HK-2 (cell line): ENCODE measurements at regions not wholly inside any gene's neighbourhood (a gene's known extent, or its start where the extent isn't known, plus 50 kb on each side); places are given as distances from the start of the nearest gene placed in this dataset.
"Not testable (repeated sequence)": the region's sequence is repeated elsewhere in the genome, so short reads cannot be mapped to it uniquely, and the experiment has no call there.

Experiments
- DNase-seq: peaks from one replicate; pipeline ENCODE4 v3.0.0-alpha.2; 2018; ENCODE audit not compliant: unreplicated experiment

DNA sequence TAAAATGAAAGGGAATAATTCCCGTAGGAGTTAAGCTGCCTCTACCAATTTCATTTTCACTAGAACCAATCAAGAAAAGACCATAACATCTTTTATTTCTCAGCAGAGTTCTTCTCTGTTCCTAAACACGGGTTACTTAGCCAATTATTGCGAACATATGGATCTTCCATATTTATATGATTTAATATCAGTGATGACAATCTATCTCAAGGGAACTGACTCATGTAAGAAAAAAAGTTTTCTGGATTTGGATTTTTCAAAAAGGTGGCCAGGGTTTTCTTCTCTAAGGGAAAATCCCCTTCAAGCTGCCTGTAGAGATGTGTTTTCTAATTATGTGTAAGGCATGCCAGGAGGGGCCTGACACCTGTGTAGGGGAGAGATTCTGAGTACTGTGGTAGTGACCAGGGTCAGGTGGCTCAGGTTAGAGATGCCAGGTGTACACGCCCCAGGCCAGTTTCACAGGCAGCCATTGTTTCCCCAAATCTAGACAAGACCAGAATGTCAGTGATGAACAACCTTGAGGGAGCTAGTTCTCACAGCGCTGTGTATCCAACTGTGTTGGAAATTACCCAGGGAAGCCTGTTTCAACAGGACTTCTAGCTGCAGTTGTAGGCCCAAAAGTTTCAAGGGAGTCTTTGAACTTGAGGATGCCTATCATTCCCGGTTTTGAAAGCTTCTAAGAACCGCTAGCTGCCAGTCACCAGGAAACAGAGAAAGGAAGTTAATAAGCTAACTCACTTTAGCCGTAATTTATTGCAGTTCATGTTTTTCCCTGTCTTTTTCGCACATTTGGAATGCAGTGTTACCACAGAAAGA, 572.5 kb upstream of the RGMB start:
- no peak for DNase-seq

DNA sequence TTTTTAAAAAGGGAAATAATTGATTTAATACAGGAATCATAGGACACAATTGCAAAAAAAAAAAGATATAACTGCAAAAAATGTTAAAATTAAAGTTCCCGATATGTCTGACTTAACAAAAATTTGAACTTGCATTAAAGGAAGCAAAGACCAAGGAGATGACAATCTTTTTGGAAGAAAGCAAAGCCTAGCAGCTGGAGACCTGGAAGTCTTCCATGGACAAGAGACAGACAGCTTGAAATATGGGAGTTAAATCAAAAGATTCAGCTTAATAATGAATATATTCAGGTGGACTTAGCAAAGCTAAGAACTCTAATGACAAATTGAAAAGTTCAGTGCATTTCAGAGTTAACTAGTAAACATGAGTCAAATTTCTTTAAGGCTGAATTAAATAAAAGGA, 568.7 kb upstream of the RGMB start:
- no peak for DNase-seq

DNA sequence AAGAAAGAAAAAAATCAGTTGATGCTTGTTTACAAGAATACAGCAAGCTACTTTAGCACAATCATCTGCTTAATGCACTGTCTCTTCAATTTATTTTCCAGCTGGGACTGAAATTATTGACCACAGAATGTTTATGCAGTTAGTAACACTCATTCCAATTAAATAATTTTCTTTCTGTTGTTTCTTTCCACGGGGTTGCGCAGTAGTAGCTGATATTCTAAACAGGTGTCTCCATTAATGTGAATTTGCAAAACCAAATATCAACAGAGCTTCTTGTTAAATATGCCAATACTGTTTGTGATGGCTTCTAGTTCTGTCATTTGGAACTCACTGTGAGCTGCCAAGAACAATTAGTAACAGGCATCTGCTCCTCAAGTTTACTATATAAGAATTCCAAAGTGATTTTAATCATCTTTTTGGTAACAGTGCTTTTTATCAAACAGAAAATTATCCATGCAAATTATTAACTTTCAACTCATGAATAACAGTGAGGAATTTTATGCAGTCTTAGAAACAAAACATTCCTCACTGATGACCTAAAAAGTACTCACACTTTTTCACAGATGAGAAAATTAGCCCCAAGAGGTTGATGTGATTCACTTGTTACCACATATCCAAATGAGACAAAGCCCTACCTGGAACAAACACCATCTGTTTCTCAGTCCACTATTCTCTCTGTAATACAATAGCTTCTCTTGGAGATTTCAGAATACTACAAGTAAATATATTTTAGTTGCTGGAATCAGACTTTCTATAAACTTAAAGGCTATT, 567.6 kb upstream of the RGMB start:
- DNase-seq = no peak

DNA sequence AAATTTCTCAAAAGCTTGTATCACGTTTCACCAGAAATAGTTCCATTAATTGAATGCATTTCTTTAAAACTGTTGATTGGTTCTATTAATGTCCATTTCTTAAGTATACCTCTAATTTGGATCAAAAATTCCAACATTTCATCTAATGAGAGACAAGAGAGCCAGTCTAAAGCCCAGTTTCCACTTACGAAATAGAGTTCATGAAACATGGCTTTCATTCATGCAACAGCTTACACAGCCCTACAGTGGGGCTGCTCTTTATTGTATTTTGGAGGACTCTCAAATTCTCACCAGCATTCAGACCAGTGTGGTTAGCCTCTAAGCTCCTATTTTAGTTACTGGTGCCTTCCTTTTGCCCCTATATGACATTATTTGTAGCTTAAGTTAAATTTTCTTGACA, 566.9 kb upstream of the RGMB start:
- no peak for DNase-seq

DNA sequence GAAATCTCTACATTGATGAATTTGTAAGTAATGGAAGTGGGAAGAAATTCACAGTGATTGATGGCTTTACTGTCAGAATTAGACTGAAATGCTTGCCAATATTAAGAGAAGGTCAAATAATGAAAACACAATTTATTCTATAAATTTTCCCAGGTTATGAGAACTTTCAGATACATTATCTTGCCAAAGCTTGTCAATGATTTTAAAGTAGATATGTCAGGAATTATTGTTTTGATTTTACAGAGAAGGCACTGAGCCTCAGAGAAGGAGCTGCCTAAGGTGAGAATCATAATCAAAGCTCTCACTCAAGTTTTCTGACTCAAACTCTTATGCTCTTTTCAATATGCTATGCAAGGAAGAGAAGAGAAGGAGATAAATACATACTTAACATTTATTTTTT, 564.0 kb upstream of the RGMB start:
- no peak for DNase-seq

DNA sequence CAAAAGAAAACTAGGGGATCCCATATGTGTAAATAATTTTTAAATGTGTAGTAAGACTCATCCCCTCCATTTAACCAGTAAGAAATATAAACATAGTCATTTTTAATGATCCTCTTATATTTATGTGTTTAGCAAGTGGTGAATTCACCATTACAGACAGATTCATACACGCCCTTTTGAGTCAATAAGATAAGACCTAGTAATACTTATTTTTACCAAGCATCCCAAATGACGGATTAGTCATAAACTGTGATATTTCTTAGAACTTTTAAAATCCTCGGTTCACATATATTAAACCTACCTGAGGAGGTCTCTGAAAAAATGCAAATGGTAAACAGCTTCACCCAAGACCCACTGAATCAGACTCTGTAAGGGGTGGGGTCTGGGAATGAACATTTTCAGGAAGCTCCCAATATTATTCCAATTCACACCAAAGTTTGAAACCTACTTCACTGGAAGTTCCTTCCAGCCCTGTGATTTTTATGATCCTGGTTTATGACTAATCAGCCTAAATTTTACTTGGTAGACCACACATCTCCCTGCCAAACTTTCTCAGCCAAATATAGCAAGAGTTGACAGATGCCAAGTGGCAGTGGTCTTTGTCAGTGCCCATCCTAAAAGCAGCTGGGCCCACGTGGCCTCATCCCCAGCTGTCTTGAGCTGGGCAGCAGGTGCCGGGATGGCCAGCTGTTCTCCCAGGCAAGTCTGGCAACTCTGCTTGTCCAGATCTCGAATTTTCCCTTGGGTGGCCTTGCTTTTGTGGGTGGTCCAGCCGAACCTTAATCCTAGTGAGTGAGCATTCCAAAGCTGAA, 559.0 kb upstream of the RGMB start:
- no peak for DNase-seq

DNA sequence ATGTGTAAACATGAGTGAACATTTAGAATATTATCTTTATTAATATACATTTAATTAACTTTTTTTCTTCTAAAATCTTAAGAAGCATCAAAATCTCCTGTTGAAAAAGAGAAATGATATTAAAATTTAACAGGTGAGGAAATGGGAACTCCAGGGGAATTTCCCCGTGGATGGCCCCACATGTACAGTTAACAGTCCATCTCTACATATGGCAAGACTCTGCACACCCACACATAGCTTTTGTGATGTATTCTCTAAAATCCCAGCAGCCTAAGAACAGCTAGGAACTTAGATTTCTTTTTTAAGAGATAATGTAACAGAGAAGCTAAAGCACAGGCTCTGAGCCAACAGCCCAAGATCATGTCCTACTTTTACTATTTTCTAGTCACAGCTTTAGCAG, 556.3 kb upstream of the RGMB start:
- no peak for DNase-seq

DNA sequence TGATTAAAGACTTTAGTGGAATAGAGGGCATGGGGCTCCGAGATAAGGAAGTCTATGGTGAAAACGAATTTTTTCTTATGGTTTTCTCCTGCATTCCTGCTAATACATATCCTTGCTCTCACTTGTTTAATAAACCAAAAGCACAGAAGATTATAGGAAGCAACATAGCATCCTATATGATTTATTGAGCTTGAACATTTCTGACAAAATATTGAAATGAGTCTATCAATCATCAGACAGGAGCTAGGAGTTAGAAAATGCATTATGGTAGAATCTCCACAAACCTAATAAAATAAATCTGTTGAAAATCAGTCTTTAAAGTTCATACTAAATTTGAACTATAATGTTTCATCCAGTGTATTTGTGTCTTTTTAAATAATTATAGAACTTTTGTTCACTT, 554.6 kb upstream of the RGMB start:
- DNase-seq = no peak

DNA sequence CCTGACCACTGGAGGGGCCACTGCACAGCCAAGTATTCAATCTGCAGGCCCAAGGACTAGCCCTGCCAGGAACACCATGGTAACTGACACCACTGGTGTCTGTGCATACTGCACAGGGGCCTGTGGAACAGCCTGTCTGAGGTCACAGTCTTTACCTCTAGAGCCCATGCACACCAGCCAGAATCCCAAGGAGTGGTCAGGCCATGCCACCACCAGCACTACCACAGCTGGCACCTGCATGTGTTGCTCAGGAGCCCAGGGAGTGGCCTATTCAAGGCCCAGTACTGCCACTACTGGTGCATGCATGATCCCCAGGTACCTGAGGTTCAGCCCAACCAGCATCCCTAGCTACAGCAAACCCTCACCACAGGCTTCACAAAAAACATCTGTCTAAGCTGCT, 546.0 kb upstream of the RGMB start:
- DNase-seq = no peak

DNA sequence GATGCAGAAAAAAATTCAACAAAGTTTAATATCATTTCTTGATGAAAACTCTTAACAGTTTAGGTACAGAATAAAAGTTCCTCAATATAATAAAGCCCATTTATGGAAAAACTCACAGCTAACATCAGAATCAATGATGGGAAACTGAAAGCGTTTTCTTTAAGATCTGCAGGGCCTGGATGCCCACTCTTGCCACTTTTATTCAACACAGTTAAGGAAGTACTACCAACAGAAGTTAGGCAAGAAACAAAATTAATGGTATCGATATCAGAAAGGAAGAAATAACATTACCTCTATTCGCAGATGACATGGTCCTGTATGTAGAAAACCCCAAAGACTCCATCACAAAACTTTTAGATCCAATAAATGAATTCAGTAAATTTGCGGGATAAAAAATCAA, 542.4 kb upstream of the RGMB start:
- no peak for DNase-seq

DNA sequence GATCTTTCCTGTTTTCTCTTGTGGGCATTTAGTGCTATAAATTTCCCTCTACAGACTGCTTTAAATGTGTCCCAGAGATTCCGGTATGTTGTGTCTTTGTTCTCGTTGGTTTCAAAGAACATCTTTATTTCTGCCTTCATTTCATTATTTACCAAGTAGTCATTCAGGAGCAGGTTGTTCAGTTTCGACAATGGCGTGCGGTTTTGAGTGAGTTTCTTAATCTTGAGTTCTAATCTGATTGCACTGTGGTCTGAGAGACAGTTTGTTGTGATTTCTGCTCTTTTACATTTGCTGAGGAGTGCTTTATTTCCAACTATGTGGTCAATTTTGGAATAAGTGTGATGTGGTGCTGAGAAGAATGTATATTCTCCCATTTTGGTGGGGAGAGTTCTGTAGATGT, 535.7 kb upstream of the RGMB start:
- not testable (repeated sequence) for DNase-seq

DNA sequence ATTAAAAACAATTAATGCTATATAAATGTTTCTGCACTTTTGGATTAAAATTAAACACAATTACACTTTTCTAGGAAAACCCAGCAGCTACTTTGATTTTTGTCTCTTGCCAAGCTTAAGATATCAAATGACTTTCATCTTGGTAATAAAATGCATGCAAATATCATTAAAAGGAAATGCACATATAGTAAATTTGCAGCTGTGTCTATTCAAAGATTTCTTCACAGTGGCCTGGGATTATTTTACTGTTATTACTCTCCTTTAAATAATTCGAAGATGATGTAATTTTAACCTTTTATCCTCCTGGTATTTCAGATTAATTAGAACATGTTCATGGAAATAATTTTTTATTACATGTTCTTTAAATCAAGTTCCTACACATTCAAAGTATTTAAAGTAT, 529.5 kb upstream of the RGMB start:
- DNase-seq = no peak

DNA sequence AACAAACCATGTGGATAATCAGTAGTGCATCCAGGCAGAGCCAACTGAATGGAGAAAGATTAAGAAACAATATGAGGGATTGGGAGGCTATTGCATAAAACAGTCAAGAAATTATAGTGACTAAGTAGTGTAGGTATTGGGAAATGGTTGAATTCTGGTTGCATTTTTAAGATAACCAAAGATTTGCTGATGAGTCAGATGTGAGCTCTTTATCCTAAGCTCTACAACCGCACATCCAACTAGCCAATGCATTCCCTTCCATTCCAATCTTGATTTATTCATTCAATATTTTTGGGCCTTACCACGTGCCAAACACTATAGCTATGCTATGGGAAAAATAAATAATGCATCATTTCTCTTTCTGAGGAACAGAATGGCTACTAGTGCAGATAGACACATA, 524.5 kb upstream of the RGMB start:
- no peak for DNase-seq

DNA sequence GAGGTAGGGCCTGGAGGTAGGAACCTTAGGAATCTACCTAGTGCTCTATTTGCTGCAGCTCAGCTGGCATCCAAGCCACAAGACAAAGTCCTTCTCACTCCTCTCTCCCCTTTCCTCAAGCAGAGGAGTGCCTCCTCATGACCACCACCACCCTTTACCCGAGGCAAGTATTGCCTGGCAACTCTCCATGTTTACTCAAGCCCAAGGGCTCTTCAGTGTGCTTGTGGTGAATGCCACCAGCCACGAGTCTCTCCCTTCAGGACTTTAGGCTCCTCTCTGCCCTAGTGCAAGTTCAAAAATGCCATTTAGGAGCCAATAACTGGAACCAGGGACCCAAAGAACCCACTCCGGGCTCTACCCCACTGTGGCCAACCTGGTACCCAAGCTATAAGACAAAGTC, 514.5 kb upstream of the RGMB start:
- DNase-seq = no peak

DNA sequence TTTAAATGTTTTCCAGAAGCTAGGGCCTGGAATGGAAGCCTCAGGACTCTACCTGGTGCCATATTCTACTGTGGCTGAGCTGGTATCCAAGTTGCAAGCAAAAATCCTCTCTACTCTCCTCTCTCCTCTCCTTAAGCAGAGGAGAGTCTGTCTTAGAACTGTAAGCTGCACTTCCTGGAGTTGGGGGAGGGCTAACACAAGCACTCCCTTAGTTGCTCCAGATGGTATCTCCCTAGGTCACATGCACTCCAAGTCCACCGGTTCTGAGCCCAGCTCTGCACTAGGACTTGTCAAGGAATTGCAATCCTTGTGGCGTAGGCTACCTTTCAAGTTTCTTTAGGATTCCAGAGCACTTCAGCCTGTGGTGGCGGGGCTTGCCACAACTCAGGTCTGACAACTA, 513.9 kb upstream of the RGMB start:
- DNase-seq = no peak

DNA sequence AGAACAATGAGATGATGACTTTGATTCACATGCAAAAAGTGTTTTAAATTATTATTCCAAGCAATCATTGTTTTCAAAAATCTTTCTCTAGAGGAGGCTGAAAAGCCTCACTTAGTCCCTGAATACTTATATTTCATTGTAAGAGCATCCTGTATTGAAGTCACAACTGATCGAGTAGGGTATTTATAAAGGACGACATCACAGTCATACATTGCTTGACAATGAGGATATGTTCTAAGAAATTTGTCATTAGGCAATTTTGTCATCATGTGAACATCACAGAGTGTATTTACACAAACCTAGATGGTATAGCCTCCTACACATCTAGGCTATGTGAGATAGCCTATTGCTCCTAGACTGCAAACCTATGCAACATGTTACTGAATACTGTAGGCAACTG, 510.4 kb upstream of the RGMB start:
- no peak for DNase-seq

DNA sequence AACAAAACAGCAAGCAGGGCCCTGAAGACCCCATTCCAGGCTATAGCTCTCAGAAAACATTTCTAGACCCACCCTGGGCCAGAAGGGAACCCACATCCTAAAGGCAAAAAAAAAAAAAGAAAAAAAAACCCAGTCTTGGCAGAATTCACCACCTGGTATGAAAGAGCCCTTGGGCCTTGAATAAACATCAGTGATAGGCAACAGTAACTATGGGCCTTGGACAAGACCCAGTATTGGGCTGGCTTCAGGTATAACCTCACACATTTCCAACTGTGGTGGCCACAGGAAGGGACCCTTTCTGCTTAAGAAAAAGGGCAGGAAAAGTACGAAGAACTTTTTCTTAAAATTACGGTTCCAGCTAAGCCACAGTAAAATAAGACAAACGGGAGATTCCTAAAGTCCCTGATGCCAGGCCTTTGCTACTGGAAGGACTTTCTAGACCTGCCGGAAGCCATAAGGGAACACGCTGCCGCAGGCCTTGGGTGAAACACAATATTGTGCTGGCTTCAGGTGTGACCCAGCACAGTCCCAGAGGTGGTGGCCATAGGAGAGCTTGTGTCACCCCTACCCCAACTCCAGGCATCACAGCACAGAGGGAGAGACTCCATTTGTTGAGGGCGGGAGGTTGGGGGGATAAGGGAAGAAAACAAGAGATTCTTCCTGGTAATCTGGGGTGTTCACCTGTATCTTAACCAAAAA, 505.2 kb upstream of the RGMB start:
- no peak for DNase-seq

DNA sequence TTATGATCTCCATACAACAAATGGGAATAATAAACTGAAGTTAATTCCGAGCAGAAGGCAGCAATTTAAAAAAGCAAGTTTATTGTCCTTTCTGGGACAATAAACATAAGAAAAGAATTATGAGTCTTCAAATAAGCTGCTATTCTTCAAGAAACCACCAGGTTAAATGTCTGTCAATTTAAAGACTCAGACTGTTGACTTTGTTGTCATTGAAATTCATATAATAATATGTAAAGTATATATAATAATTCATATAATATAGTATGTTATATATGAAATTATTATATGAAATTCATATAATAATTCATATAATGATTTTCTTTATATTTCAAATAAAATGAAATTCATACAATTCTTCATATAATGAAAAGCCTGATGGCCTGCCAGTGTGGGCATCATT, 497.5 kb upstream of the RGMB start:
- DNase-seq = no peak

DNA sequence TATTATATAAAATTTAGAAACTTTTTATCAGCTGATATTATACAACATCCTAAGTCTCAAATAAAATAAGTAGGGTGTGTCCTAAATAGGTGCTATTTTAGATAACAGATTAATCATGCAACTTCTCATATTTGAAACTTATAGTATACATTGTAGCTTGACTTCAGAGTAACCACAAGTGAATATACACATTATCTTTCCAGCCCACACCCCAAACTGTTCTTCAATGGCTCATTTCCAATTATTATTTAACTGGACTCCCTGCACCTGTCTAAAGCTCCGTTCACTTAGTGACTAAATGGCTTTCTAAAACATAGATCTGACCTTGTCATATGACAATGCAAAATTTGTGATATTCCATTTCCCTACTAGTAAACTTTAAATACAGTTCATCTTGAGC, 490.9 kb upstream of the RGMB start:
- no peak for DNase-seq

DNA sequence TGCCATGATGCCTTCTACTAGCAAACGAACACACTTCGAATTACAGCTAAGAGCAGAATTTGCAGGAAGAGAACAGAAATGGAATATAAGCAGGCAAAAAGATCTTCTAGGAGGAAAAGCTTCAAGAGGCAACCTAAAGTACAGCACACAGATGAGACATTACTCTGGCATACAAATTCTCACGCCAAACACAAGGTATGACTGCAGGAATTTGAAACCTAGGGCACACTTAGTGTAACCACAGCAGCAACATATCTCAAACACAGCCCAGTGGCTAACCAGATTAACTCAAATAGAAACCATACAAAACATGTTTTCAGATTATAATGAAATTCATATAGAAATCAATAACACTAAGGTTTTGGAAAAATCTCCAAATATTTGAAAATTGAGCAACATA, 481.0 kb upstream of the RGMB start:
- no peak for DNase-seq

DNA sequence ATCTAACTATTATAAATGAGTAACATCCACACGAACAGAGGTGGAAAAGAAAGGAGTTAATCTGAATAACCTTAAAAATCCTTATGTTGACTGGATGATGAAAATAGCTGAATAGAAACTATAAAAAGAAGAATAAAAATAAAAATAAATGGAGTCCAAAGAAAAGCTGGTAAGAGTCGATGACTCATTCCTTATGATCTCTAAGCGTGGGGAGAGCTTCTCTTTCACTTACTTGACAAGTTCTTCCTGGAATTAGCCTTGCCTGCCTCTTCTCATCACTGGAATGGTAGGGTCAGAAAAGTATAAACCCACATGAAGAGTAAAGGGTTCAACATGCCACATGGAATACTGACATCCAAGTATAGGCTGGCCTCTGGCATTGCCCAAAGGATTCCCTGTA, 477.0 kb upstream of the RGMB start:
- no peak for DNase-seq

DNA sequence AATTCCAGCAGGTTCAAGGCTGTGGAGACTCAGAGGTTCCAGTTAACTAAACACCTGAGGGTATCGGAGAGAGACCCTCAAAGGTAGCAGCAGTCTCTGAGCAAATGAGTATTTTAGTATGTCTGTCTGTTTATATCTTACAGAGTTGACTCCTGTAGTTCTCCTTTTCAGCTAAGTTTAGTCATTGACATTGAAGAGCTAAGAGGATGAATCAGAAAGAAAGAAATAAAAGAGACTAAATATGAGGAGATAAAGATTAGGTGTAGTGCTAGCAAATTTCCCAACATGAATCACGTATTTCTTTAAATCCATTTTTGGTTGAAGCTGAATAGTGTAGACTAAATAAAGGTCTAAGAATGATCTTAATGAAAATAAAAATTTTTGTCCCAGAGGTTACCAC, 474.0 kb upstream of the RGMB start:
- DNase-seq = no peak
